Central memory CD8-positive, alpha-beta T cell (primary cell): ENCODE measurements at regions not wholly inside any gene's neighbourhood (a gene's known extent, or its start where the extent isn't known, plus 50 kb on each side); places are given as distances from the start of the nearest gene placed in this dataset.

Source experiments
- ATAC-seq: fragments of 150-1000 bp; cut with Tn5 transposase; replicated peaks from 2 replicates; pipeline ENCODE4 v1.10.0; 2022; ENCODE audit warnings: mild to moderate bottlenecking, moderate FRiP score, moderate number of reproducible peaks; ENCODE audit not compliant: poor library complexity, severe bottlenecking; ENCODE audit errors: extremely low read depth
- DNase-seq, 2 donors: peaks; one replicate each; pipeline ENCODE4 v3.0.0; 2021; ENCODE audit warnings: low spot score in 2 of 2
- H3K27ac Mint-ChIP-seq: one replicate; pipeline ENCODE4 v1.8.0; 2022; ENCODE audit warnings: low read depth, mild to moderate bottlenecking, moderate library complexity, mixed read lengths
- H3K27me3 Mint-ChIP-seq: one replicate; pipeline ENCODE4 v1.8.0; 2022; ENCODE audit warnings: mixed read lengths
- H3K36me3 Mint-ChIP-seq: one replicate; pipeline ENCODE4 v1.8.0; 2022; ENCODE audit warnings: mild to moderate bottlenecking, moderate library complexity, mixed read lengths; ENCODE audit not compliant: insufficient read depth
- H3K4me1 Mint-ChIP-seq: one replicate; pipeline ENCODE4 v1.8.0; 2022; ENCODE audit warnings: mixed read lengths
- H3K4me3 Mint-ChIP-seq: one replicate; pipeline ENCODE4 v1.8.0; 2022; ENCODE audit warnings: mild to moderate bottlenecking, moderate library complexity, mixed read lengths
- H3K9me3 Mint-ChIP-seq: one replicate; pipeline ENCODE4 v1.8.0; 2022; ENCODE audit warnings: mixed read lengths

DNA sequence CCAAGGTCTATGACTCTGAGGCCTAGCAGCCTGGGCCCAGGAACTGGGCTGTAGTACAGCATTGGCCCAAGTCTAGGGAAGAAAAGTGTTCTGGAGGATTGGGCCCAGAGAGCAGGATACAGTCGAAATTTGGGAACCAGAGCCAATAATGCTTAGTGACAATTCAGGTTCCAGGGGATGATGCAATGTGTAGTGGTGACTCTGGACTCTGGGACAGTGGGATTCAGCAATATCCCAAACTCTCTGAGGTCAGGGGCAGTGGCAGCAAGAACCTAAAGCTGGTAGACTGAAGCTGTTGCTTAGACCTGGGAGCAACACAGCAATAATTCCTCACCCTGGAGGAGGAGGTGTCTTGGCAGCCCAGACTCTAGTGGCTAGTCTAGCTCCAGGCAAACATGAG, 545.5 kb upstream of the ARGLU1 start:
- no peaks in the 10 kb centered on the region for H3K27me3 Mint-ChIP-seq
- H3K9me3 Mint-ChIP-seq: peaks cover 23% of the 10 kb centered on the region
- H3K36me3 Mint-ChIP-seq: no peaks in the 10 kb centered on the region
- no peak overlapping the region for H3K27ac Mint-ChIP-seq
- ATAC-seq (no peak), DNase-seq (no peak)
- H3K4me3 Mint-ChIP-seq: no peak overlapping the region
- no peaks in the 10 kb centered on the region for H3K4me1 Mint-ChIP-seq

DNA sequence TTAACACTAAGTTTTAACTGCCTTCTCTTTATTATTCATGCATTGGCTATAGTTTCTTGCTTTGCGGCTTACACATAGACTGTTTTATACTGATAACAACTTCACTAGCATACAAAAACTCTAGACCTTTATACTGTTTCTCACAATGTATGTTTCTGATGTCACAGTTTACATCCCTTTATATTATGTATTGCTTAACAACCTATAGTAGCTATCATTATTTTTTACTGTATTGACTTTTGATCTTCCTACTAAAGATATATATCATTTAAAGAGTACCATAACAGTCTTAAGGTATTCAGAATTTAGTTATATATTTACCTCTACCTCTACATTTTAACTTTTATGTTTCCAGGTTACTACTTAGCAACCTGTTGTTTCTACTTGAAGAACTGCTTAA, 543.3 kb upstream of the ARGLU1 start:
- Mint-ChIP-seq H3K4me1 (no peaks in the 10 kb centered on the region), H3K36me3 (no peaks in the 10 kb centered on the region), H3K9me3 (peaks cover 26% of the 10 kb centered on the region), H3K4me3 (no peak overlapping the region), H3K27me3 (no peaks in the 10 kb centered on the region), H3K27ac (no peak overlapping the region)
- DNase-seq (no peak), ATAC-seq (no peak)

DNA sequence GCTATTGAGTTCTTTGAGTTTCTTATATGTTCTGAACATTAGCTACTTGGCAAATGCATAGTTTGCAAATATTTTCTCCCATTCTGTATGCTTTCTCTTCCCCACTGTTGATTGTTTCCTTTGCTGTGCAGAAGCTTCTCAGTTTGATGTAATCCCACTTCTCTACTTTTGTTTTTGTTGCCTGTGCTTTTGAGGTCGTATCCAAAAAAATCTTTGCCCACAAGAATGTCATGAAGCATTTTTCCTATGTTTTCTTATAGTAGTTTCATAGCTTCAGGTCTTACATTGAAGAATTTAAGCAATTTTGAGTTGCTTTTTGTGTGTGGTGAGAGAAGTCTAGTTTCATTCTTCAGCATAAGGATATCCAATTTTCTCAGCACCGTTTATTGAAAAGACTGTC, 536.7 kb upstream of the ARGLU1 start:
- ATAC-seq (no peak), DNase-seq (no peak)
- H3K4me3 Mint-ChIP-seq: no peak overlapping the region
- no peaks in the 10 kb centered on the region for H3K36me3 Mint-ChIP-seq
- H3K27ac Mint-ChIP-seq: no peak overlapping the region
- no peaks in the 10 kb centered on the region for H3K27me3 Mint-ChIP-seq
- H3K9me3 Mint-ChIP-seq: peaks cover 24% of the 10 kb centered on the region
- H3K4me1 Mint-ChIP-seq: no peaks in the 10 kb centered on the region

DNA sequence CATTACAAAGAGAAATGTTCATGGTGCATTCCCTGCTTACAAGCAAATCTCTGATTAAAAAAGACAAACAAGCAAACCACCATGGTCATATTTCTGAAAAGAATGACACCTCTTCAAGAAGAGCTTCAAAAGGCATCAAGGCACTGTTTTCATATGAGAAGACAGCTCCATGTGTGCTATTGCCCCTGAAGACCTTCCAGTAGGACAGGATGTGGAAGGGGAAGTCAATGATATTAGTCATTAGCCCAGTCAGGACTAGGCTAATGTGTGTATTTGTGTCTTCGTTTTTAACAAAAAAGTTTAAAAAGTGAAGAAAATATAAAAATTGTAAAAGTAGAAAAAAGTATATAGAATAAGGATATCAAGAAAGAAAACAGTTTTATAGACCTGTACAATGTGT, 534.7 kb upstream of the ARGLU1 start:
- no peaks in the 10 kb centered on the region for H3K4me1 Mint-ChIP-seq
- H3K27ac Mint-ChIP-seq: no peak overlapping the region
- no peak overlapping the region for H3K4me3 Mint-ChIP-seq
- no peak for DNase-seq
- H3K36me3 Mint-ChIP-seq: no peaks in the 10 kb centered on the region
- ATAC-seq: no peak
- peaks cover 19% of the 10 kb centered on the region for H3K9me3 Mint-ChIP-seq
- no peaks in the 10 kb centered on the region for H3K27me3 Mint-ChIP-seq

DNA sequence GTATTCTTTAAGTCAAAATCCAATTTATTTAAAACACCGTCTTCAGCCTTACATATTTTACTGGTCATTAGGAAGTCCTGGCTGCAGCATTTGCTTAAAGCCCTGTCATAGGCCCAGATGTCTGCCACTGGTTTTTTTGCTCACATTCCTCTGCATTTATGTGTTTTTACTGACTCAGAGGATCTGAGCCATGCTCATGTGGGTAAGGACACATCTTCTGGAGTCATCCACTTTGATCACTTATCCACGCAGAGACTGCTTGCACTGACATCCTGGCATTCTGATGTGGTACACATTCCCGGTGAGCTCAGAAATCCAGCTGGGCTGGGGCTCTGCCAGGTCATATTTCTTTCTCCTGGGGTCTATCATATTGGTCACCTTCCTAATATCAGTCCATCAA, 531.7 kb upstream of the ARGLU1 start:
- no peaks in the 10 kb centered on the region for H3K27me3 Mint-ChIP-seq
- H3K9me3 Mint-ChIP-seq: peaks cover 13% of the 10 kb centered on the region
- no peaks in the 10 kb centered on the region for H3K36me3 Mint-ChIP-seq
- no peaks in the 10 kb centered on the region for H3K4me1 Mint-ChIP-seq
- no peak overlapping the region for H3K4me3 Mint-ChIP-seq
- no peak overlapping the region for H3K27ac Mint-ChIP-seq
- DNase-seq: no peak
- ATAC-seq: no peak

DNA sequence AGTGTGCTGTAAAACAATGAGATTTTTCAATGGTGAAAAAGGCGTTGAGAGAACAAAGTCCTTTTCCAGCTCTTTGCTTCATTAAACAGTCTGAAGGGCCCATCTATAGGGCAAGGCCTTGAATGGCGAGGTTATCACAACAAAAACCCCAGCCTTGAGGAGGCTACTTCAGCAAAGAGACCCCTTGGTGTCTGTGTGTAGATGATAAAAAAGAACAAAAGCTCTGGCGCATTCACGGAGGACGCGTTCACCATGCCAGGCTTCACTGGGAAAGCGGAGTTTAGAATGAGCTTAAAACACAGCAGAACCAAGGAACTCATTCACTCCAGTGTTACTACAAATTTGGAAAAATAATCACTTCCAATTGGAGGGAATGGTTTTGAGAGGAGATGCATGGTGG, 530.0 kb upstream of the ARGLU1 start:
- Mint-ChIP-seq H3K36me3 (no peaks in the 10 kb centered on the region), H3K9me3 (peaks cover 13% of the 10 kb centered on the region), H3K4me3 (no peak overlapping the region), H3K4me1 (no peaks in the 10 kb centered on the region), H3K27me3 (no peaks in the 10 kb centered on the region), H3K27ac (no peak overlapping the region)
- no peak for DNase-seq
- ATAC-seq: no peak

DNA sequence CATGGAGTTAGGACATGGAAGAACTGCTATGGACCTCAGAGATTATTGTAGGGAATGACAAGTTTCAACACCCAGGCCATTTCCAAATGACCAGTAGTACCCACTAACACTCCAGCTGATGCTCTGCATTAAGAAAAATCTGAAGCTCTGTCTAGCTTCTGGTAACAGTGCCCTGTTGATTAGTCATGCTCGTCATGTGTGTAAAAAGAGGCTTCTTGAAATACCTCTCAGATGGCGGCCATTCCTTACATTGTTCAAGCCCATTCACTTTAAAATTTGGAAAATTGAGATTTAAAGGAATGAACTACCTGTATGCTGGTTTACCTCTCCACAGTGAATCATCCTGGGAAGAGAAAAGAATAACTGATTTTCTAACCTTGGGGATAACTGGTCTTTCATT, 527.9 kb upstream of the ARGLU1 start:
- ATAC-seq: no peak
- no peak overlapping the region for H3K27ac Mint-ChIP-seq
- no peaks in the 10 kb centered on the region for H3K4me1 Mint-ChIP-seq
- DNase-seq: no peak
- H3K9me3 Mint-ChIP-seq: peaks cover 7% of the 10 kb centered on the region
- no peaks in the 10 kb centered on the region for H3K27me3 Mint-ChIP-seq
- no peaks in the 10 kb centered on the region for H3K36me3 Mint-ChIP-seq
- H3K4me3 Mint-ChIP-seq: no peak overlapping the region

DNA sequence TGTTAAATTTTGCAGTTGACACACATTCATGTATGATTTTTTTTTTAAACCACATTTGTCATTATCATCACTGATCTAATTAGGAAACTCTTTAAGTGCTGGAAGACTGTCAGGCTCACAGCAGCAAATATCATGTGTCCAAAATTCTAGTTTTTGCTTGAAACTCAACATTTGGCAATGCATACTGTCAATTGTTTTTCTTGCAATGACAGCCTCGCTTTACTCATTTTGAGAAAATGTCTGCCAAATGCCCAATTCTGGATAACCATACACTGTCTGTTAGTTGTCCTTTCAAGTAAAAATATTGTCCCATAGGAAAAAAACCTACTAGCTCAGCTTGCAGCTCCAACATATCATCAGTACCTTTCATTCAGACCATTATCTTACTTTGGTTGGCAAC, 523.9 kb upstream of the ARGLU1 start:
- no peaks in the 10 kb centered on the region for H3K4me1 Mint-ChIP-seq
- H3K36me3 Mint-ChIP-seq: no peaks in the 10 kb centered on the region
- ATAC-seq: no peak
- no peak overlapping the region for H3K4me3 Mint-ChIP-seq
- no peaks in the 10 kb centered on the region for H3K9me3 Mint-ChIP-seq
- no peak overlapping the region for H3K27ac Mint-ChIP-seq
- no peaks in the 10 kb centered on the region for H3K27me3 Mint-ChIP-seq
- no peak for DNase-seq

DNA sequence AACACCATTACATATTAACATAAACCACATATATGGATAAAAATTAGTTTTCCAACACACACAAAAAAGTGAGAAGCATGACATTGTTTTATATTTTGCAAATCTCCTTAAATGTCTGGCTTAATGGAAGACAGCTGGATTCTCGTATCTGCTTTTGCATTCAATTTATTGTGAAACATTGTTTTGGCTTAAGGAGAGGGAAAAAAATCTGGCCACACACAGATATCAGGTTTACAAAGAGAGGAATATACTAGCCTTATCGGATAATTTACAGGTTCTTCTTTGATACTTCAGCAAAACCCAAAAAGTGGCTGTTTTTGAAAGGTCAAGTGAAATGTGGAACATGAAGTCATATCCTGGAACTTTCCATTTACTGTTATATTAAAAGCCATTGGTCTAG, 523.5 kb upstream of the ARGLU1 start:
- Mint-ChIP-seq H3K9me3 (no peaks in the 10 kb centered on the region), H3K4me1 (no peaks in the 10 kb centered on the region), H3K4me3 (no peak overlapping the region), H3K27me3 (no peaks in the 10 kb centered on the region), H3K27ac (no peak overlapping the region), H3K36me3 (no peaks in the 10 kb centered on the region)
- ATAC-seq (no peak), DNase-seq (no peak)

DNA sequence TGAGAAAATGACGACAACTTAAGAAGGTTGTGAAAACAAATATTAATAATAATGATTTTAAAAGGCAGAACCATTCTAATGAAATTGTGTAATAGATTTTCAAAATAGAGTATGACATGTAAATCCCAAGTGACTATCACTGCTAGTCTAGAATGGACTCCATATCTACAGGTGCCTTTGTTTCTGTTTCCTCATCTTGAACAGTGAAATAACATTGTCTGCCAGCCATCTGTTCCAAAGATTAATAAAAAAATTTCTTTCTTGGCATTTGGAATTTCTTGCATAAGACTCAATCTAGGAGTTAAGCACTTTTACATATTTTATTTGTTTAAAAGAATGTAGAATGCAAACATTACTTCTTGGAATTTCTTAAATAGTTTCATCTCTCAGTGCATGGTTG, 520.1 kb upstream of the ARGLU1 start:
- Mint-ChIP-seq H3K36me3 (no peaks in the 10 kb centered on the region), H3K4me1 (no peaks in the 10 kb centered on the region), H3K27ac (no peak overlapping the region), H3K4me3 (no peak overlapping the region), H3K9me3 (no peaks in the 10 kb centered on the region), H3K27me3 (no peaks in the 10 kb centered on the region)
- DNase-seq: no peak
- ATAC-seq: no peak

DNA sequence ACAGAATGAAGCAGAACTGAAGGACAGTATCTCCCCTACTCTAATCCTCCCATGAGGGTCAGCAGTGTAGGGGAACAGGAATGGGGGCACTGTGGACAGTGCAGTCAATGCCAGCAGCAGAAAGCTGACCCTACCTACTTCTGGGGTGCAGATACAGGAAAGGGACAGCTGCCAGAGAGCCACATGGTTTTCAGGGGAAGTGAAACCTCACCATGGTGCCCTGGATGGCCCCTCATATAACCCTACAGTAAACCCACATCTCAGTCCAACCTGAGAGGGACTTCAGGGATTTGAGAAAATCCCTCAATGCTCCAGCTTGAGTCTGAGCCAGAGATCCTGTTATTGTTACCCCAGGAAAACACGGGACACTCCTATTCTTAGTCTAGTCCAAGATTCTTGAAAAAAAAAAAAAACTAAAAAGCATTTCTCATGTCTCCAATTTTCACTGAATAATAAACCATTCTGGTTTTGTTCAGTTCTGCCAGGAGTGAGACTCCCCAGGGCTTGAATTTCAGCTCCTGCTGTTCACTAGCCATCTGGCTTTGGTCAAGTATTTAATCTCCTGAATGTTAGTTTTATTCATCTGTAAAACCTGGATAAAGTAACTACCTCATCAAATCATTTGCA, 511.6 kb upstream of the ARGLU1 start:
- Mint-ChIP-seq H3K27ac (no peak overlapping the region), H3K9me3 (peaks cover 17% of the 10 kb centered on the region), H3K4me1 (no peaks in the 10 kb centered on the region), H3K4me3 (no peak overlapping the region), H3K27me3 (no peaks in the 10 kb centered on the region), H3K36me3 (no peaks in the 10 kb centered on the region)
- DNase-seq (no peak), ATAC-seq (no peak)

DNA sequence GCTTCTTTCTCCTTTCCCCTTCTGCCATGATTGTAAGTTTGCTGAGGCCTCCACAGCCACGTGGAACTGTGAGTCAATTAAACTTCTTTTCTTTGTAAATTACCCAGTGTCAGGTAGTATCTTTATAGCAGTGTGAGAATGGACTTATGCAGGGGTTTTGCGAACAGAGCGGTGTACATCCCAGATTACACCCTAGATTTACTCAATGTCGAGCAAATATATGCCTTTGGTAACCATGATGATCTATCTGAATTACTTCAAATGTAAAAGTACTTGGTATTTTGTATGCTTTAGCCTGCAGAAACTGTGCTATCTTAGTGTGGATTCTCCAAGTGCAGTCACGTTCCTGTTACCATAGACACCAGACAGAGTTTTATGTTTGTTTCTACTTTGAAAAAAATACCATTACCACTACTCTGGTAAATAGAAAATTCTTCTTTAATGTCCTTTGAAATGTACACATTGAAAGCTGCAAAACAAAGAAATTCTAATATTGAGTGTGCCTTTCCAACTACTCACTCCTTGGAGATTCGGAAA, 510.4 kb upstream of the ARGLU1 start:
- Mint-ChIP-seq H3K4me1 (no peaks in the 10 kb centered on the region), H3K4me3 (no peak overlapping the region), H3K27ac (no peak overlapping the region), H3K9me3 (peaks cover 17% of the 10 kb centered on the region), H3K27me3 (no peaks in the 10 kb centered on the region), H3K36me3 (no peaks in the 10 kb centered on the region)
- DNase-seq (no peak), ATAC-seq (no peak)

DNA sequence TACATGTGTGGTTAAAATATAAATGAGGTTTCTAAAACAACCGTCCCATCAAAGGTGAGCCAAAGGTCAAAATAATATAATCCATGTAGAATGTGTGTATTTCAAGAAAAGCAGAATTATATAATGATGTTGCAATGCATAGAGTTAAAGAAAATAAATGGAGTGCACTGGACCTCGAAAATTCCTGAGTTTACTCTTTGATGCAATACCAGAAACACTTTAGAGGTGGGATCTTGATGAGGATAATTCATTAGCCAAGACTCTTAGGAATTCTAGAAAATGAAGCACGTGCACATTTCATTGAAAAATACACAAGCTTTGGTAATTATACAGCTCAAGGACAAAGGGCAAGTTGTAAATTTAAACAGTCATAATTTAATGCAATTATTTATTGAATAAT, 508.9 kb upstream of the ARGLU1 start:
- H3K4me3 Mint-ChIP-seq: no peak overlapping the region
- ATAC-seq: no peak
- H3K4me1 Mint-ChIP-seq: no peaks in the 10 kb centered on the region
- no peak overlapping the region for H3K27ac Mint-ChIP-seq
- peaks cover 15% of the 10 kb centered on the region for H3K9me3 Mint-ChIP-seq
- H3K27me3 Mint-ChIP-seq: no peaks in the 10 kb centered on the region
- no peak for DNase-seq
- H3K36me3 Mint-ChIP-seq: no peaks in the 10 kb centered on the region

DNA sequence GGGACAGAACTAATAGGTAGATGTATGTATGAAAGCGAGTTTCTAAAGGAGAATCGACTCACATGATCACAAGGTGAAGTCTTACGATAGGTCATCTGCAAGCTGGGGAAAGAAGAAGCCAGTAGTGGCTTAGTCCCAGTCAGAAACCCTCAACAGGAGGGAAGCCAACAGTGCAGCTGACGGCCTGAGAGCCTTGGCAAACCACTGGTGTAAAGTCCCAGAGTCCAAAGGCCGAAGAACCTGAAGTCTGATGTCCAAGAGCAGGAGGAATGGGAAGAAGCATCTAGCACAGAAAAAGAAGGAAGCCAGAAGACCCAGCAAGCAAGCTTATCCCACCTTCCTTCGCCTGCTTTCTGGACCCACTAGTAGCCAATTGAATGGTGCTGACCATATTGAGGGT, 507.6 kb upstream of the ARGLU1 start:
- Mint-ChIP-seq H3K36me3 (no peaks in the 10 kb centered on the region), H3K4me1 (no peaks in the 10 kb centered on the region), H3K4me3 (no peak overlapping the region), H3K27ac (no peak overlapping the region), H3K9me3 (peaks cover 7% of the 10 kb centered on the region), H3K27me3 (no peaks in the 10 kb centered on the region)
- DNase-seq (no peak), ATAC-seq (no peak)
